SU-DHL-6 (cell line): ENCODE measurements at regions not wholly inside any gene's neighbourhood (a gene's known extent, or its start where the extent isn't known, plus 50 kb on each side); places are given as distances from the start of the nearest gene placed in this dataset.

Experiments
- CTCF ChIP-seq: fragments of 200-600 bp; sonication (generic); IDR thresholded peaks from one replicate; pipeline ENCODE4 v1.5.1; 2017; ENCODE audit warnings: antibody characterized with exemption, mild to moderate bottlenecking, low read length, moderate library complexity; ENCODE audit not compliant: insufficient read depth, poor library complexity, severe bottlenecking
- EZH2phosphoT487 ChIP-seq: fragments of 200-600 bp; sonication (generic), shearing (Covaris generic); conservative IDR thresholded peaks from 2 replicates; pipeline ENCODE4 v1.6.1; 2018; ENCODE audit warnings: mild to moderate bottlenecking, antibody characterized with exemption, low read length, moderate library complexity, mixed read lengths

GRCh38 chr16:17691106-17691898, 220.5 kb upstream of the XYLT1 start:
- no peak for TF ChIP-seq EZH2phosphoT487
- TF ChIP-seq CTCF = no peak
